ENCODE measurements at regions not wholly inside any gene's neighbourhood (a gene's known extent, or its start where the extent isn't known, plus 50 kb on each side); places are given as distances from the start of the nearest gene placed in this dataset.
"Not testable (repeated sequence)": the region's sequence is repeated elsewhere in the genome, so short reads cannot be mapped to it uniquely, and the experiment has no call there.

GRCh38 chr2:234876621-234877020 is 75.2 kb upstream of the SH3BP4 start:
- not testable (repeated sequence) for H3K9me3 ChIP-seq (ENCODE audit: control insufficient read depth in 3 of 3, low read length in 3 of 3)

GRCh38 chr2:234874347-234875046 is 77.3 kb upstream of the SH3BP4 start:
- Histone ChIP-seq H3K36me3 (ENCODE audit: control insufficient read depth in 3 of 3, insufficient read depth in 3 of 3, low read length in 3 of 3) (no peaks in the 10 kb centered on the region), H3K9me3 (ENCODE audit: control insufficient read depth in 3 of 3, low read length in 3 of 3) (no peaks in the 10 kb centered on the region), H3K27me3 (ENCODE audit: control insufficient read depth in 3 of 3, insufficient read depth in 3 of 3, low read length in 3 of 3) (no peaks in the 10 kb centered on the region), H3K4me3 (ENCODE audit: low read length in 3 of 3) (no peak overlapping the region), H3K9ac (ENCODE audit: low read depth in 1 of 3, low read length in 3 of 3) (no peak overlapping the region), H3K4me1 (ENCODE audit: control insufficient read depth in 3 of 3, insufficient read depth in 3 of 3, low read length in 3 of 3) (no peaks in the 10 kb centered on the region), H3K27ac (ENCODE audit: low read depth, low read length) (no peak overlapping the region)

More at GRCh38 chr2:234876621-234877020, 75.2 kb upstream of the SH3BP4 start:
- H3K27me3 ChIP-seq (ENCODE audit: control insufficient read depth in 3 of 3, insufficient read depth in 3 of 3, low read length in 3 of 3); H3K9ac ChIP-seq (ENCODE audit: low read depth in 1 of 3, low read length in 3 of 3); H3K36me3 ChIP-seq (ENCODE audit: control insufficient read depth in 3 of 3, insufficient read depth in 3 of 3, low read length in 3 of 3); H3K4me1 ChIP-seq (ENCODE audit: control insufficient read depth in 3 of 3, insufficient read depth in 3 of 3, low read length in 3 of 3); H3K4me3 ChIP-seq (ENCODE audit: low read length in 3 of 3); H3K27ac ChIP-seq (ENCODE audit: low read depth, low read length): not testable (repeated sequence)

GRCh38 chr2:234873828-234874173 is 78.0 kb upstream of the SH3BP4 start:
- peak overlapping the region; percentile 58 for H3K27ac ChIP-seq (ENCODE audit: low read depth, low read length)
- no peak overlapping the region for H3K4me3 ChIP-seq (ENCODE audit: low read length in 3 of 3)
- H3K9ac ChIP-seq (ENCODE audit: low read depth in 1 of 3, low read length in 3 of 3): no peak overlapping the region
- H3K4me1 ChIP-seq (ENCODE audit: control insufficient read depth in 3 of 3, insufficient read depth in 3 of 3, low read length in 3 of 3): no peaks in the 10 kb centered on the region
- H3K27me3 ChIP-seq (ENCODE audit: control insufficient read depth in 3 of 3, insufficient read depth in 3 of 3, low read length in 3 of 3): no peaks in the 10 kb centered on the region
- H3K36me3 ChIP-seq (ENCODE audit: control insufficient read depth in 3 of 3, insufficient read depth in 3 of 3, low read length in 3 of 3): no peaks in the 10 kb centered on the region
- H3K9me3 ChIP-seq (ENCODE audit: control insufficient read depth in 3 of 3, low read length in 3 of 3): no peaks in the 10 kb centered on the region

- peak overlapping the region; percentile 58 for H3K27ac ChIP-seq (ENCODE audit: low read depth, low read length)
- H3K4me1 ChIP-seq (ENCODE audit: control insufficient read depth in 3 of 3, insufficient read depth in 3 of 3, low read length in 3 of 3): no peaks in the 10 kb centered on the region
- no peaks in the 10 kb centered on the region for H3K27me3 ChIP-seq (ENCODE audit: control insufficient read depth in 3 of 3, insufficient read depth in 3 of 3, low read length in 3 of 3)
- H3K9ac ChIP-seq (ENCODE audit: low read depth in 1 of 3, low read length in 3 of 3): no peak overlapping the region
- no peak overlapping the region for H3K4me3 ChIP-seq (ENCODE audit: low read length in 3 of 3)
- H3K9me3 ChIP-seq (ENCODE audit: control insufficient read depth in 3 of 3, low read length in 3 of 3): no peaks in the 10 kb centered on the region
- no peaks in the 10 kb centered on the region for H3K36me3 ChIP-seq (ENCODE audit: control insufficient read depth in 3 of 3, insufficient read depth in 3 of 3, low read length in 3 of 3)
Measured at GRCh38 chr2:234873103-234873827, 78.6 kb upstream of the SH3BP4 start.

- H3K4me1 ChIP-seq (ENCODE audit: control insufficient read depth in 3 of 3, insufficient read depth in 3 of 3, low read length in 3 of 3): no peaks in the 10 kb centered on the region
- H3K27ac ChIP-seq (ENCODE audit: low read depth, low read length): no peak overlapping the region
- no peaks in the 10 kb centered on the region for H3K9me3 ChIP-seq (ENCODE audit: control insufficient read depth in 3 of 3, low read length in 3 of 3)
- no peaks in the 10 kb centered on the region for H3K36me3 ChIP-seq (ENCODE audit: control insufficient read depth in 3 of 3, insufficient read depth in 3 of 3, low read length in 3 of 3)
- no peaks in the 10 kb centered on the region for H3K27me3 ChIP-seq (ENCODE audit: control insufficient read depth in 3 of 3, insufficient read depth in 3 of 3, low read length in 3 of 3)
- H3K4me3 ChIP-seq (ENCODE audit: low read length in 3 of 3): no peak overlapping the region
- no peak overlapping the region for H3K9ac ChIP-seq (ENCODE audit: low read depth in 1 of 3, low read length in 3 of 3)
Measured at GRCh38 chr2:234869969-234870368, 81.8 kb upstream of the SH3BP4 start.

- Histone ChIP-seq H3K9me3 (ENCODE audit: control insufficient read depth in 3 of 3, low read length in 3 of 3) (no peaks in the 10 kb centered on the region), H3K27me3 (ENCODE audit: control insufficient read depth in 3 of 3, insufficient read depth in 3 of 3, low read length in 3 of 3) (no peaks in the 10 kb centered on the region), H3K27ac (ENCODE audit: low read depth, low read length) (no peak overlapping the region), H3K9ac (ENCODE audit: low read depth in 1 of 3, low read length in 3 of 3) (no peak overlapping the region), H3K4me3 (ENCODE audit: low read length in 3 of 3) (no peak overlapping the region), H3K36me3 (ENCODE audit: control insufficient read depth in 3 of 3, insufficient read depth in 3 of 3, low read length in 3 of 3) (no peaks in the 10 kb centered on the region), H3K4me1 (ENCODE audit: control insufficient read depth in 3 of 3, insufficient read depth in 3 of 3, low read length in 3 of 3) (no peaks in the 10 kb centered on the region)
Measured at GRCh38 chr2:234869164-234869563, 82.7 kb upstream of the SH3BP4 start.

- Histone ChIP-seq H3K9me3 (ENCODE audit: control insufficient read depth in 3 of 3, low read length in 3 of 3) (no peaks in the 10 kb centered on the region), H3K4me3 (ENCODE audit: low read length in 3 of 3) (no peak overlapping the region), H3K27ac (ENCODE audit: low read depth, low read length) (no peak overlapping the region), H3K9ac (ENCODE audit: low read depth in 1 of 3, low read length in 3 of 3) (no peak overlapping the region), H3K36me3 (ENCODE audit: control insufficient read depth in 3 of 3, insufficient read depth in 3 of 3, low read length in 3 of 3) (no peaks in the 10 kb centered on the region), H3K27me3 (ENCODE audit: control insufficient read depth in 3 of 3, insufficient read depth in 3 of 3, low read length in 3 of 3) (no peaks in the 10 kb centered on the region), H3K4me1 (ENCODE audit: control insufficient read depth in 3 of 3, insufficient read depth in 3 of 3, low read length in 3 of 3) (peaks cover 0 to 8% (median 8%) of the 10 kb centered on the region in 3 donors)
Measured at GRCh38 chr2:234867882-234868285, 83.9 kb upstream of the SH3BP4 start.

GRCh38 chr2:234865586-234865985 is 86.2 kb upstream of the SH3BP4 start:
- H3K27ac ChIP-seq (ENCODE audit: low read depth, low read length): no peak overlapping the region
- no peaks in the 10 kb centered on the region for H3K36me3 ChIP-seq (ENCODE audit: control insufficient read depth in 3 of 3, insufficient read depth in 3 of 3, low read length in 3 of 3)
- H3K4me3 ChIP-seq (ENCODE audit: low read length in 3 of 3): no peak overlapping the region
- H3K27me3 ChIP-seq (ENCODE audit: control insufficient read depth in 3 of 3, insufficient read depth in 3 of 3, low read length in 3 of 3): no peaks in the 10 kb centered on the region
- no peaks in the 10 kb centered on the region for H3K9me3 ChIP-seq (ENCODE audit: control insufficient read depth in 3 of 3, low read length in 3 of 3)
- H3K9ac ChIP-seq (ENCODE audit: low read depth in 1 of 3, low read length in 3 of 3): no peak overlapping the region
- H3K4me1 ChIP-seq (ENCODE audit: control insufficient read depth in 3 of 3, insufficient read depth in 3 of 3, low read length in 3 of 3): peaks cover 6 to 10% (median 8%) of the 10 kb centered on the region in 3 donors

GRCh38 chr2:234865040-234865439 is 86.8 kb upstream of the SH3BP4 start:
- Histone ChIP-seq H3K9me3 (ENCODE audit: control insufficient read depth in 3 of 3, low read length in 3 of 3) (no peaks in the 10 kb centered on the region), H3K36me3 (ENCODE audit: control insufficient read depth in 3 of 3, insufficient read depth in 3 of 3, low read length in 3 of 3) (no peaks in the 10 kb centered on the region), H3K4me3 (ENCODE audit: low read length in 3 of 3) (no peak overlapping the region), H3K27me3 (ENCODE audit: control insufficient read depth in 3 of 3, insufficient read depth in 3 of 3, low read length in 3 of 3) (no peaks in the 10 kb centered on the region), H3K9ac (ENCODE audit: low read depth in 1 of 3, low read length in 3 of 3) (no peak overlapping the region), H3K4me1 (ENCODE audit: control insufficient read depth in 3 of 3, insufficient read depth in 3 of 3, low read length in 3 of 3) (peaks cover 6 to 10% (median 8%) of the 10 kb centered on the region in 3 donors), H3K27ac (ENCODE audit: low read depth, low read length) (no peak overlapping the region)

GRCh38 chr2:234864506-234864905 is 87.3 kb upstream of the SH3BP4 start:
- Histone ChIP-seq H3K9me3 (ENCODE audit: control insufficient read depth in 3 of 3, low read length in 3 of 3) (no peaks in the 10 kb centered on the region), H3K27ac (ENCODE audit: low read depth, low read length) (no peak overlapping the region), H3K9ac (ENCODE audit: low read depth in 1 of 3, low read length in 3 of 3) (no peak overlapping the region), H3K4me3 (ENCODE audit: low read length in 3 of 3) (no peak overlapping the region), H3K36me3 (ENCODE audit: control insufficient read depth in 3 of 3, insufficient read depth in 3 of 3, low read length in 3 of 3) (no peaks in the 10 kb centered on the region), H3K4me1 (ENCODE audit: control insufficient read depth in 3 of 3, insufficient read depth in 3 of 3, low read length in 3 of 3) (peaks cover 6 to 10% (median 8%) of the 10 kb centered on the region in 3 donors), H3K27me3 (ENCODE audit: control insufficient read depth in 3 of 3, insufficient read depth in 3 of 3, low read length in 3 of 3) (no peaks in the 10 kb centered on the region)

Measured in skeletal muscle tissue (tissue), 3 donors.